Left ventricle myocardium inferior (tissue), 1 donor: ENCODE measurements at regions not wholly inside any gene's neighbourhood (a gene's known extent, or its start where the extent isn't known, plus 50 kb on each side); places are given as distances from the start of the nearest gene placed in this dataset.

ENCODE experiments used
- DNase-seq: peaks from one replicate; pipeline ENCODE4 v3.0.0-alpha.2; 2020
- H3K27ac ChIP-seq: fragments of 200-600 bp; replicated peaks from 2 replicates; pipeline ENCODE4 v1.8.0; 2021
- H3K27me3 ChIP-seq: fragments of 200-600 bp; 2 replicates; pipeline ENCODE4 v1.8.0; 2021; ENCODE audit warnings: low read depth
- H3K36me3 ChIP-seq: fragments of 200-600 bp; 2 replicates; pipeline ENCODE4 v1.8.0; 2021
- H3K4me1 ChIP-seq: fragments of 200-600 bp; 2 replicates; pipeline ENCODE4 v1.8.0; 2021
- H3K4me3 ChIP-seq: fragments of 200-600 bp; 2 replicates; pipeline ENCODE4 v1.8.0; 2021; ENCODE audit warnings: mild to moderate bottlenecking, moderate library complexity
- H3K9me3 ChIP-seq: fragments of 200-600 bp; replicated peaks from 2 replicates; pipeline ENCODE4 v1.8.0; 2021
- CTCF ChIP-seq: fragments of 200-600 bp; IDR thresholded peaks from 2 replicates; pipeline ENCODE4 v1.8.0; 2021; ENCODE audit warnings: antibody characterized with exemption, mild to moderate bottlenecking, borderline replicate concordance
- intact Hi-C: fragments of 100-400 bp; cut with micrococcal nuclease; formaldehyde crosslinking; loops from one replicate; pipeline ENCODE4 v1.11.0; 2022
- donor health status: DM: no; HTN: yes; CAD: no; lungs with severe emphysema.

- no peaks in the 10 kb centered on the region for H3K36me3 ChIP-seq
- intact Hi-C loops: no loop called here
Measured at GRCh38 chr10:90192825-90193224, 491.4 kb downstream of the KIF20B start.

DNA sequence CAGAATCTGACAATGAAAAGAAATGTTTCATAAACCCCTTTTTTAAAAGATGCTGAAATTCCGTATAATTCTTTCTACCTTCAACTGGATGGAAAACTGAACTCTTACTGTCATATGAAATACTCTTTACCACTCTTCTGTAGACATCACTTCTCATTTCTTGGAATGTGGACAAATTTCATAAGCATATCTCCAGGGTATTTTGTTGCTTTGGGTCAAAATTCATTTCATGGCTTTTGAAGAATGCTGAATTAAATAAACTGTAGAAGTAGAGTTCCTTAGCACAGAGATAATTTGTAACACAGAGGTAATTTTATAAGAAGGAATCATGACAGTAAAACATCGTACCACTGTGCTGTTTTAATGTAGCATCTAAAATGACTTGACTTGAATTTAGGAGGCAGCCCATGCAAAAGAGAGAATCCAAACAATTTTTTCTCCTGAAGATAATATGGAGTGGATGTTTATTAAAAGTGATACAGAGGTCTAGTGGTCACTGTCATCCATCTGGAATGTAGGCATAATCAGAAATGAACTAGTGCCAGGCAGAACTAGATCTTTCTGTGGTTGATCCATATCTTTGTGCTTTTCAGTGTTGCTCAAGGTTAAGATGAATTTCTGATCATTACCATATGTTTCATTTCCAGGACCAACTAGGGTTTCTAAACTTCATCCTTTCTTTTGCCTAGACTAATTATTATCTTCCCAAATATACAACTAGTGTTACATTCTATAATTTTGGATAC, 492.0 kb downstream of the KIF20B start:
- Histone ChIP-seq H3K4me1 (no peaks in the 10 kb centered on the region), H3K27ac (no peak overlapping the region), H3K27me3 (no peaks in the 10 kb centered on the region), H3K4me3 (no peak overlapping the region), H3K9me3 (no peaks in the 10 kb centered on the region), H3K36me3 (no peaks in the 10 kb centered on the region)
- intact Hi-C loops: no loop called here
- DNase-seq: no peak
- no peak for TF ChIP-seq CTCF

More at GRCh38 chr10:90192825-90193224, 491.4 kb downstream of the KIF20B start:
- Histone ChIP-seq H3K27me3 (no peaks in the 10 kb centered on the region), H3K4me3 (no peak overlapping the region), H3K4me1 (no peaks in the 10 kb centered on the region), H3K9me3 (no peaks in the 10 kb centered on the region), H3K27ac (no peak overlapping the region)
- no peak for TF ChIP-seq CTCF
- no peak for DNase-seq

DNA sequence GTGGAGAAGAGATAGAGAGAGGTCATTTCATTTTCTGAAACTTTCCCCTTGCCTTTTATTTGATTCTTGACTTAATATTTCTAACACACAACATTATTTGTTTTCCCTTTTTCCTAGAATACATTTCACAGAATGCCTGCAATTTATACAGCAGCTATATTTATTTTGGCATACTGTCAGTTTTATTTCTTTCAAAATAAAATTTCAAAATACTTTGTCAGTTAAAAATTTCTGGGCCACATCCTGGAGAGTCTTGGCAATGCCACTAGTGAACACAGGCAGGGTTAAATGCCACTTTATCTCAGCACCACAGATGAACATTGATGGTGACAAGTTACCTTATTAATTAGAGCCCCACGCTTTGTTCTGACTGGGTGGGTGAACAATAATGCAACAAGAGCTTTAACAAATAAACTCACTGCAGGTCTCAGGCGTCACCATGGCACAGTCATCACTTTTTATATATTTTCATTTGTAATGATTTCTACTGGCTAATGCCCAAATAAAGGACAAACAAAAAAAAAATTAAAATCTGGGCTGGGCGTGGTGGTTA, 494.0 kb downstream of the KIF20B start:
- Histone ChIP-seq H3K27ac (no peak overlapping the region), H3K9me3 (no peaks in the 10 kb centered on the region), H3K27me3 (no peaks in the 10 kb centered on the region), H3K4me1 (no peaks in the 10 kb centered on the region), H3K4me3 (no peak overlapping the region), H3K36me3 (no peaks in the 10 kb centered on the region)
- TF ChIP-seq CTCF: no peak
- no peak for DNase-seq
- intact Hi-C loops: no loop called here

- no peak overlapping the region for H3K4me3 ChIP-seq
Measured at GRCh38 chr10:90197766-90198165, 496.4 kb downstream of the KIF20B start.

GRCh38 chr10:90199093-90199492, 497.7 kb downstream of the KIF20B start:
- Histone ChIP-seq H3K27me3 (no peaks in the 10 kb centered on the region), H3K4me3 (no peak overlapping the region), H3K36me3 (no peaks in the 10 kb centered on the region), H3K27ac (no peak overlapping the region), H3K4me1 (no peaks in the 10 kb centered on the region), H3K9me3 (no peaks in the 10 kb centered on the region)
- intact Hi-C loops: no loop called here
- no peak for TF ChIP-seq CTCF
- DNase-seq: no peak

More at GRCh38 chr10:90197766-90198165, 496.4 kb downstream of the KIF20B start:
- TF ChIP-seq CTCF: no peak
- no peaks in the 10 kb centered on the region for H3K9me3 ChIP-seq
- DNase-seq: no peak
- H3K27ac ChIP-seq: no peak overlapping the region
- no peaks in the 10 kb centered on the region for H3K27me3 ChIP-seq
- no peaks in the 10 kb centered on the region for H3K4me1 ChIP-seq
- intact Hi-C loops: no loop called here
- no peaks in the 10 kb centered on the region for H3K36me3 ChIP-seq
